ENCODE measurements at regions not wholly inside any gene's neighbourhood (a gene's known extent, or its start where the extent isn't known, plus 50 kb on each side); places are given as distances from the start of the nearest gene placed in this dataset.

DNA sequence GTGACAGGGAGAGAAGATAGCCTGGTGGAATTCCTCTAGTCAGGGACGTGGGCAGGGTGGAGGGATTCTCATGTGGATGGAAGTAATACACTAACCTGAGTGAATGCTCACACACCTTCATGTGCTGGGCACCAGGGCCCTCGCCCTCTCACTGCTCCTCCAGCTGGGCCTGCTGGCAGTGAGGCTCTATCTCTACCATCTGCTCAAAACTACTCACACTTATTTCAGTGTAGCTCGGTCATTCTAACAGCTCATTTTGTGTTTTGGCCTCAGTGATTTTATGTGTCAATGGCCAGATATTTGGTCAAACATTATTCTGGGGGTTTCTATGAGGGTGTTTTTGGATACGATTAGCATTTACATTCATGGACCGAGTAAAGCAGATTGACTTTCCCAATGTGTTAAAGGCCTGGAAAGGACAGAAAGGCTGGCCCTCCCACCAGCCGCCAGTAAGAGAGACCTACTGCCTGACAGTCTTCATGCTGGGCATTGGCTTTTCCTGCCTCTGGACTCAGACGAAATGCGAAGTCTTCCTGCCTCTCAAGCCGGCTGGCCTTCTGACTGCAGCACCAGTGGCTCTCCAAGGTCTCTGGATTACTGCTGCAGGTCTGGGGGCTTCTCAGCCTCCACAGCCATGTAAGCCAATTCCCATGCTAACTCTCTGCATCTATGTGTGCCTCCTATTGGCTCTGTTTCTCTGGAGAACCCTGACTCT is 335.4 kb downstream of the CXCL12 start:
- no peak for DNase-seq

GRCh38 chr10:44047361-44047760 is 337.5 kb downstream of the CXCL12 start:
- no peak for DNase-seq

GRCh38 chr10:44046605-44047004 is 338.3 kb downstream of the CXCL12 start:
- no peak for DNase-seq

- no peak for DNase-seq
Measured at GRCh38 chr10:44045020-44045419, 339.9 kb downstream of the CXCL12 start.

DNA sequence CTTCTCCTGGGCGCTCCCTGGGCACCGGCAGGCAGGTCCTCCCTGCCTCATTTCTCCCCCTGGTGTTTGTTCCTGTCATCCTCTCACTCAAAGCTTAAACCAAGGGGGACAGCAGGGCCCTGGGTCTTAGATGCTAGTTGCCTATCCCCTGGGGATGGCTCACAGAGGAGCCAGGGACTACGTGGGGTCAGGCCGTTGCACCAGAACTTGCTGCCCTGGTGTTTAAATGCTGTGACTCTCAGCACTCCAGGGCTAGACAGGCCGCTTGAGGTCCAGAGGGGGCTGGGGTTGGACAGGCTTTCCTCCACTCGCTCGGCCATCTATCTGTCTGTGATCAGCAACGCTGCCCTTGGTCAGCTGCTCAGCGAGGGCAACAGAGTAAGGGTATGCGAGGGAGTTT is 340.3 kb downstream of the CXCL12 start:
- no peak for DNase-seq

DNA sequence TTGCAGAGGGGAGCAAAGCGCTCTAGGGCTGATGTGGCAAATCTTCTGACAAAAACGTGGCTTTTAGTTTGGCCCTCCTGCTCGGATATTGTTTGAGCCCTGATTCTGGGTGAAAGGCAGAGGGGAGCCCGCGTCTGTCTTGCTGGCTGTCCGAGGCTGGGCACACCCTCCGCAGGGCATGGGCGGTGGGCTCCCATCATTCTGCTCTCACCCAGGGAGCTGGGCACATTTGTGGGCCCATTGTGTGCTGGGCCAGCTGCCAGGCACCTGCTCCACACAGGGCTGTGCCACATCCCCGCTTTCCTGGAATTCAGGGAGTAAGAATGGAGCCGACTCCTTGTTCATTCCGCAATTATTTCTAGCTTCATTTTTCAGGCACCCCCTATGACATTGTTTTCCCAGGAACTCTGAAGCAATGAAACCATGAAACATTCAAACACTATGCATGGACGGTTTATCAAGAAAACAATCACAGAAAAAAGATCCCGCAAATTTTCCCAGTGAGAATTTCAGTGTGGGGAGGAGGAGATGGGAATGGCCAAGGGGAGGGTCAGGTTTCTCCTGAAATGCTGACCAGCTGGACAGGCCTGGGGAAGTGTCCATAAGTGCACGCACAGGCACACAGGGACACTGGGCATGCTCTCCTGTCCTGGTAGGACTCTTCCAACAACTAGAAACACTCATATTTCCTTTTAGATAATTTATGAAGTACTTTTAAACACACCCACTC is 341.1 kb downstream of the CXCL12 start:
- no peak for DNase-seq

- no peak for DNase-seq
Measured at GRCh38 chr10:44042926-44043602, 341.8 kb downstream of the CXCL12 start.

GRCh38 chr10:44042075-44042770 is 342.7 kb downstream of the CXCL12 start:
- no peak for DNase-seq

GRCh38 chr10:44039599-44039998 is 345.3 kb downstream of the CXCL12 start:
- no peak for DNase-seq

GRCh38 chr10:44036425-44036824 is 348.5 kb downstream of the CXCL12 start:
- no peak for DNase-seq

- DNase-seq: no peak
Measured at GRCh38 chr10:44035474-44036197, 349.3 kb downstream of the CXCL12 start.

DNA sequence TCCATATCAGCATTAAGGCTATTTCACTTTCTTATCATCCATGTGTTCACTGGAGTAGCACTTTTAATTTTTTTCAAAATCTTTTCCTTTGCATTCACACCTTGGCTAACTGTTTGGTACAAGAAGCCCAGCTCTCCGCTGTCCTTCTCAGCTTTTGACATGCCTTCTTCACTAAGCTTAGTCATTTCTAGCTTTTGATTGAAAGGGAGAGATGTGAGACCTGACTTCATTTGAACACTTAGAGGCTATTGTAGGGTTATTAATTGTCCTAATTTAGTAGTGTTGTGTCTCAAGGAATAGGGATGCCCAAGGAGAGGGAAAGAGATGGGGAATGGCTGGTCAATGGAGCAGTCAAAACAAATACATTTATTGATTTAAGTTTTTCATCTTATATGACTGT is 350.0 kb downstream of the CXCL12 start:
- DNase-seq: no peak

GRCh38 chr10:44033008-44033407 is 351.9 kb downstream of the CXCL12 start:
- no peak for DNase-seq

DNA sequence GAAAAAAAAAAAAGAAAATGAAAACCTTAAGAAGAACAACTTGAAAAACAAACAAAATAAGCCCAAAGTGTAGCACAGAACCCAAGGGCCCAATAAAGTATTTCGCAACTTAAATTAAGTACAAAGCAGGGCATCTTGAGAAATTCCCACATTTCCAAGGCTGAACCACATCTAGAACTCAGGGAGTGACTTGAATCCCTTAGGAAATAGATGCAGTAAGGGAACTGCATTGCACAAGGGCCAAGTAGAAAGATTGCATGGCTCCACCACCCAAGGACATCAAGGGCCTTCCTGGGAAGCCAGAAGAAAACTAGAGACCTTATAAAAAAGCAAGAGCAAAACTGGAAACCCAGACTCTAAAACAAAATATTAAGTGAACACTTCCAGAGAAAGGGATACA is 352.7 kb downstream of the CXCL12 start:
- DNase-seq: no peak

DNA sequence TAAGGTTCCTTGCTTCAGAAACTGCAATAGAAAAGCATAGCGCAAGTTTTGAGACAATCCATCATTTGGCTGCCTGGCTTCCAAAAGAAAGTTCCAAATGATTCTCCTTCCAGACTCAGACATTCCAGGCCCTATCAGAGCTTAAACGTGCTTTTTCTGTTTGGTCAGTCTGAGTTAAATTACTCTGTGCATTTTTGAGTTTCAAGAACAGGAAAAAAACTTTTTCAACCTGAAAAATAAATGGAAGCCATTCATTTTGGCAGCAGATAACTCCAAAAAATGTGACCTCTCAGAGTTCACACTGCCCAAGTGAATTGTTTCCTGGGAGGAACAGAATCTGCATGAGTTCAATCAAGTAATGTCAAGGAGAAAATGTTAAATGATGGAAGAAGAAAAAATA is 354.2 kb downstream of the CXCL12 start:
- DNase-seq: no peak

DNA sequence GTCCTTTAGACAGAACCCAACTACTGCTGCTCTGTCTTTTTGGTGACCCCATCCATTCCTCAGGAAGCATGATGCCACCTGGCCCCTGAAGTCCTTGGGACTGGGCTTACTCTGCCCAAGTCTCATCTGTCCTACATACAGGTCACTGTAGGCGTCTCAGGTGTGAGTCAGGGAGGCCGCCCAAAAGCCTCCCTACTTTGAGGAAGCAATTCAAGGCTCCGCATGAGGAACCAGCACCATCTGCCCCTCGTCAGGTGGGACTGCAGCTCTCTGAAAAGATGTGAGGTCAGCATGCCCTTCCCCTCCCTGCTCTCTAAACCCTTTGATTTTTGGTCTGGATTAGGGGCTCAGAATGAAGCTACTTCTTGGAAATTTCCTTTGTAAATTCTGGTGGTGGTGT is 354.8 kb downstream of the CXCL12 start:
- no peak for DNase-seq

GRCh38 chr10:44028384-44029137 is 356.3 kb downstream of the CXCL12 start:
- DNase-seq: no peak

GRCh38 chr10:44024356-44025116 is 360.4 kb downstream of the CXCL12 start:
- no peak for DNase-seq

DNA sequence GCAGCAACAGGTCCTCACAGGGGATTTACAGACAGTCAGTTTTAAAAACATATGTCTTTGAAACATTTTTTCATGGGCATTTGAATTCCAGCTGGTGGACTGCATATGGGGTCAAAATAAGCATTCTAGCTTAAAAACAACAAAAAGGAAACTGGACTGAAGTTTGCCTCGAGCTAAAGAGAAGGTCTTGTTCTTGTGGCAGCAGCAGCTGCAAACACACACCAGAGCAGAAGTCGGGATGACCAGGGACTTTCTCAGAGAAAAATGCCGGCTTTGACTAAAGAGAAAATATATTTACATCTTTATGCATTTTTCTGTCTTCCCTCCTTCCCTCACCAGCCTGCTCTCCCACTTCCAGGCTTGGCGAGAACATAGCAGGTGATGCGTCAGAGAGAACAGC is 361.4 kb downstream of the CXCL12 start:
- no peak for DNase-seq

DNA sequence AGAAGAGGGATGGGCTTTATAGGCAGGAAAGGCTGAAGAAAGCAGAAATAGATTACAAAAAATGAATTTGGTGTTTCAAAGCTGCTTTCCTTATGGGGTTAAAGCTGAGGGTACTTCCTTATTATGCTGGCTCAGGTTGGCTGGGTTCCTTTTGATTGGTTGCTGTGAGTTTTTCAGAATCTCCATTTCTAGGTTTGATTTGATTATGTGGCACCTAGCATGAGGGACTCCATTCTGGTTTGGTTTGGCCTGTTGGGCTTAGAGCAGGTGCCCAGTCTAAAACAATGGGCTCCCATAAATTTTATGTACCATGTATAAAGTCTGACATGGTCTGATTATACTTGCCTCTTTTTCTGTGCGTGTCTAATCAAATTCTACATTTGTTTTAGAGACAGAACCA is 362.7 kb downstream of the CXCL12 start:
- DNase-seq: no peak

All from activated CD8-positive, alpha-beta memory T cell treated with anti-CD3 and anti-CD28 coated beads, Interleukin-2, amount 50 U/mL, for 4 hours (primary cell).